ENCODE measurements at regions not wholly inside any gene's neighbourhood (a gene's known extent, or its start where the extent isn't known, plus 50 kb on each side); places are given as distances from the start of the nearest gene placed in this dataset.

GRCh38 chr6:77231438-77232305, 231.6 kb downstream of the HTR1B start:
- DNase-seq = no peak
- ChIA-PET CTCF (no interaction called here), POLR2A (no interaction called here)
- Mint-ChIP-seq H3K4me1 (ENCODE audit: low read depth) (no peaks in the 10 kb centered on the region), H3K4me3 (no peak overlapping the region), H3K27me3 (ENCODE audit: low read depth) (no peaks in the 10 kb centered on the region), H3K36me3 (ENCODE audit: low read depth) (no peaks in the 10 kb centered on the region), H3K9me3 (ENCODE audit: insufficient read depth) (no peaks in the 10 kb centered on the region), H3K27ac (no peak overlapping the region)
- ATAC-seq = no peak

GRCh38 chr6:77228279-77228678, 235.0 kb downstream of the HTR1B start:
- no peak for ATAC-seq
- H3K4me1 Mint-ChIP-seq (ENCODE audit: low read depth) = no peaks in the 10 kb centered on the region
- H3K27ac Mint-ChIP-seq = no peak overlapping the region
- H3K36me3 Mint-ChIP-seq (ENCODE audit: low read depth) = no peaks in the 10 kb centered on the region
- peaks cover 4% of the 10 kb centered on the region for H3K9me3 Mint-ChIP-seq (ENCODE audit: insufficient read depth)
- ChIA-PET CTCF (no interaction called here), POLR2A (no interaction called here)
- no peak for DNase-seq
- no peaks in the 10 kb centered on the region for H3K27me3 Mint-ChIP-seq (ENCODE audit: low read depth)
- H3K4me3 Mint-ChIP-seq = no peak overlapping the region

GRCh38 chr6:77217896-77218295, 245.4 kb downstream of the HTR1B start:
- H3K27ac Mint-ChIP-seq = no peak overlapping the region

GRCh38 chr6:77205936-77206335, 257.4 kb downstream of the HTR1B start:
- CTCF ChIA-PET = no interaction called here
- H3K36me3 Mint-ChIP-seq (ENCODE audit: low read depth) = no peaks in the 10 kb centered on the region

More at GRCh38 chr6:77217896-77218295, 245.4 kb downstream of the HTR1B start:
- DNase-seq = no peak
- ChIA-PET POLR2A (no interaction called here), CTCF (no interaction called here)
- no peak for ATAC-seq
- Mint-ChIP-seq H3K27me3 (ENCODE audit: low read depth) (no peaks in the 10 kb centered on the region), H3K4me1 (ENCODE audit: low read depth) (no peaks in the 10 kb centered on the region), H3K9me3 (ENCODE audit: insufficient read depth) (peaks cover 9% of the 10 kb centered on the region), H3K36me3 (ENCODE audit: low read depth) (no peaks in the 10 kb centered on the region), H3K4me3 (no peak overlapping the region)

GRCh38 chr6:77204555-77204954, 258.7 kb downstream of the HTR1B start:
- DNase-seq = no peak
- H3K4me1 Mint-ChIP-seq (ENCODE audit: low read depth) = no peaks in the 10 kb centered on the region
- H3K27ac Mint-ChIP-seq = no peak overlapping the region

More at GRCh38 chr6:77205936-77206335, 257.4 kb downstream of the HTR1B start:
- H3K9me3 Mint-ChIP-seq (ENCODE audit: insufficient read depth) = peaks cover 10% of the 10 kb centered on the region
- no peaks in the 10 kb centered on the region for H3K27me3 Mint-ChIP-seq (ENCODE audit: low read depth)
- no peak for ATAC-seq
- DNase-seq = no peak
- POLR2A ChIA-PET = no interaction called here
- H3K4me3 Mint-ChIP-seq = no peak overlapping the region
- H3K4me1 Mint-ChIP-seq (ENCODE audit: low read depth) = no peaks in the 10 kb centered on the region
- no peak overlapping the region for H3K27ac Mint-ChIP-seq

GRCh38 chr6:77183447-77183846, 279.8 kb downstream of the HTR1B start:
- Mint-ChIP-seq H3K4me1 (ENCODE audit: low read depth) (no peaks in the 10 kb centered on the region), H3K27me3 (ENCODE audit: low read depth) (no peaks in the 10 kb centered on the region), H3K27ac (no peak overlapping the region), H3K4me3 (no peak overlapping the region), H3K9me3 (ENCODE audit: insufficient read depth) (peaks cover 11% of the 10 kb centered on the region), H3K36me3 (ENCODE audit: low read depth) (no peaks in the 10 kb centered on the region)
- ChIA-PET CTCF (no interaction called here), POLR2A (no interaction called here)
- DNase-seq (no peak), ATAC-seq (no peak)

More at GRCh38 chr6:77204555-77204954, 258.7 kb downstream of the HTR1B start:
- ATAC-seq = no peak
- Mint-ChIP-seq H3K4me3 (no peak overlapping the region), H3K36me3 (ENCODE audit: low read depth) (no peaks in the 10 kb centered on the region), H3K9me3 (ENCODE audit: insufficient read depth) (peaks cover 15% of the 10 kb centered on the region), H3K27me3 (ENCODE audit: low read depth) (no peaks in the 10 kb centered on the region)
- CTCF ChIA-PET = no interaction called here
- POLR2A ChIA-PET = no interaction called here

GRCh38 chr6:77181749-77182148, 281.5 kb downstream of the HTR1B start:
- DNase-seq (no peak), ATAC-seq (no peak)
- CTCF ChIA-PET = no interaction called here
- H3K27me3 Mint-ChIP-seq (ENCODE audit: low read depth) = no peaks in the 10 kb centered on the region
- no peak overlapping the region for H3K27ac Mint-ChIP-seq
- peaks cover 7% of the 10 kb centered on the region for H3K9me3 Mint-ChIP-seq (ENCODE audit: insufficient read depth)
- H3K4me1 Mint-ChIP-seq (ENCODE audit: low read depth) = no peaks in the 10 kb centered on the region
- H3K4me3 Mint-ChIP-seq = no peak overlapping the region
- no peaks in the 10 kb centered on the region for H3K36me3 Mint-ChIP-seq (ENCODE audit: low read depth)
- POLR2A ChIA-PET = no interaction called here

GRCh38 chr6:77180326-77180725, 283.0 kb downstream of the HTR1B start:
- H3K36me3 Mint-ChIP-seq (ENCODE audit: low read depth) = no peaks in the 10 kb centered on the region
- ATAC-seq (no peak), DNase-seq (no peak)
- no peaks in the 10 kb centered on the region for H3K27me3 Mint-ChIP-seq (ENCODE audit: low read depth)
- H3K9me3 Mint-ChIP-seq (ENCODE audit: insufficient read depth) = peaks cover 7% of the 10 kb centered on the region
- H3K27ac Mint-ChIP-seq = no peak overlapping the region
- POLR2A ChIA-PET = no interaction called here
- H3K4me1 Mint-ChIP-seq (ENCODE audit: low read depth) = no peaks in the 10 kb centered on the region
- CTCF ChIA-PET = no interaction called here
- H3K4me3 Mint-ChIP-seq = no peak overlapping the region

GRCh38 chr6:77178821-77179220, 284.5 kb downstream of the HTR1B start:
- H3K9me3 Mint-ChIP-seq (ENCODE audit: insufficient read depth) = peaks cover 4% of the 10 kb centered on the region
- POLR2A ChIA-PET = no interaction called here
- no peak overlapping the region for H3K27ac Mint-ChIP-seq
- no peaks in the 10 kb centered on the region for H3K4me1 Mint-ChIP-seq (ENCODE audit: low read depth)
- H3K27me3 Mint-ChIP-seq (ENCODE audit: low read depth) = no peaks in the 10 kb centered on the region
- ATAC-seq (no peak), DNase-seq (no peak)
- no peak overlapping the region for H3K4me3 Mint-ChIP-seq
- H3K36me3 Mint-ChIP-seq (ENCODE audit: low read depth) = no peaks in the 10 kb centered on the region
- CTCF ChIA-PET = no interaction called here

GRCh38 chr6:77177470-77177869, 285.8 kb downstream of the HTR1B start:
- DNase-seq = no peak
- ATAC-seq = no peak
- no peaks in the 10 kb centered on the region for H3K4me1 Mint-ChIP-seq (ENCODE audit: low read depth)
- CTCF ChIA-PET = no interaction called here
- H3K27ac Mint-ChIP-seq = no peak overlapping the region
- H3K9me3 Mint-ChIP-seq (ENCODE audit: insufficient read depth) = peaks cover 2% of the 10 kb centered on the region
- H3K27me3 Mint-ChIP-seq (ENCODE audit: low read depth) = no peaks in the 10 kb centered on the region
- no peak overlapping the region for H3K4me3 Mint-ChIP-seq
- POLR2A ChIA-PET = no interaction called here
- H3K36me3 Mint-ChIP-seq (ENCODE audit: low read depth) = no peaks in the 10 kb centered on the region

GRCh38 chr6:77173472-77174074, 289.7 kb downstream of the HTR1B start:
- peaks cover 2% of the 10 kb centered on the region for H3K36me3 Mint-ChIP-seq (ENCODE audit: low read depth)

GRCh38 chr6:77172578-77172977, 290.7 kb downstream of the HTR1B start:
- H3K9me3 Mint-ChIP-seq (ENCODE audit: insufficient read depth) = peaks cover 24% of the 10 kb centered on the region
- no peak overlapping the region for H3K27ac Mint-ChIP-seq
- H3K27me3 Mint-ChIP-seq (ENCODE audit: low read depth) = no peaks in the 10 kb centered on the region
- CTCF ChIA-PET = no interaction called here
- no peak for DNase-seq
- peaks cover 2% of the 10 kb centered on the region for H3K36me3 Mint-ChIP-seq (ENCODE audit: low read depth)
- no peak for ATAC-seq
- POLR2A ChIA-PET = no interaction called here
- H3K4me1 Mint-ChIP-seq (ENCODE audit: low read depth) = no peaks in the 10 kb centered on the region
- no peak overlapping the region for H3K4me3 Mint-ChIP-seq

More at GRCh38 chr6:77173472-77174074, 289.7 kb downstream of the HTR1B start:
- peaks cover 18% of the 10 kb centered on the region for H3K9me3 Mint-ChIP-seq (ENCODE audit: insufficient read depth)
- no peak overlapping the region for H3K4me3 Mint-ChIP-seq
- no peaks in the 10 kb centered on the region for H3K27me3 Mint-ChIP-seq (ENCODE audit: low read depth)
- ATAC-seq (no peak), DNase-seq (no peak)
- no peak overlapping the region for H3K27ac Mint-ChIP-seq
- no peaks in the 10 kb centered on the region for H3K4me1 Mint-ChIP-seq (ENCODE audit: low read depth)
- CTCF ChIA-PET = no interaction called here
- POLR2A ChIA-PET = no interaction called here
